Transverse colon (tissue), 4 donors: ENCODE measurements at regions not wholly inside any gene's neighbourhood (a gene's known extent, or its start where the extent isn't known, plus 50 kb on each side); places are given as distances from the start of the nearest gene placed in this dataset.

Experiments
- DNase-seq: peaks from one replicate; pipeline ENCODE4 v3.0.0-alpha.2; 2019
- H3K27ac ChIP-seq, 4 donors: fragments of 200-600 bp; sonication (generic); 2 replicates each; pipeline ENCODE4 v1.5.1; 2016 to 2018; ENCODE audit warnings: inconsistent platforms in 4 of 4
- H3K27me3 ChIP-seq: fragments of 200-600 bp; sonication (generic); 2 replicates; pipeline ENCODE4 v1.5.1; 2017; ENCODE audit warnings: inconsistent platforms
- H3K36me3 ChIP-seq, 4 donors: fragments of 200-600 bp; sonication (generic); 2 replicates each; pipeline ENCODE4 v1.5.1; 2017 to 2019; ENCODE audit warnings: inconsistent platforms in 4 of 4
- H3K4me1 ChIP-seq, 4 donors: fragments of 200-600 bp; sonication (generic); 2 replicates each; pipeline ENCODE4 v1.5.1; 2017 to 2020; ENCODE audit warnings: inconsistent platforms in 4 of 4
- H3K4me3 ChIP-seq, 4 donors: fragments of 200-600 bp; sonication (generic); 1 replicate in 1 of 4; 2 replicates in 3 of 4; pipeline versions ENCODE4 v1.5.1 to v1.6.1; 2017 to 2019; ENCODE audit warnings: inconsistent platforms in 4 of 4
- H3K9me3 ChIP-seq, 2 donors: fragments of 200-600 bp; sonication (generic); 2 replicates each; pipeline ENCODE4 v1.5.1; 2017 to 2019; ENCODE audit warnings: inconsistent platforms in 2 of 2
- EP300 ChIP-seq: sonication (generic); formaldehyde crosslinking; IDR thresholded peaks from one replicate; pipeline ENCODE4 v1.6.1; 2017; ENCODE audit warnings: antibody characterized with exemption, low read depth
- POLR2A ChIP-seq: fragments of 450-650 bp; IDR thresholded peaks from one replicate; pipeline ENCODE4 v1.6.1; 2016; ENCODE audit warnings: antibody characterized with exemption, mild to moderate bottlenecking, moderate library complexity
- POLR2AphosphoS5 ChIP-seq, 3 donors: sonication (generic); formaldehyde crosslinking; IDR thresholded peaks; one replicate each; pipeline ENCODE4 v1.6.1; 2016; ENCODE audit warnings: antibody characterized with exemption in 3 of 3
- WGBS, 2 donors: methylation state at CpG; one replicate each; pipeline ENCODE4 v1.1.5; 2018; ENCODE audit warnings: low coverage in 1 of 2; 5-methylcytosine and 5-hydroxymethylcytosine counted together
- in situ Hi-C, 4 donors: fragments of 200-750 bp; cut with MboI; loops; one replicate each; pipeline versions ENCODE4 v1.15.0 to v1.15.1; 2017; ENCODE audit warnings: low sequenced_read_pairs in 3 of 4, low pct_ligation_motif_present in 1 of 4, low pct_unique_long_range_greater_than_20kb in 1 of 4
- intact Hi-C: fragments of 100-400 bp; cut with DNase I; formaldehyde crosslinking; loops from one replicate; pipeline ENCODE4 v1.15.1; 2023; ENCODE audit warnings: low total_unique reads
- TF ChIP-seq, protein P1 (sequence below), 5 experiments: fragments of 200-600 bp in 3 of 5; fragments of 450-650 bp in 2 of 5; sonication (generic) in 3 of 5; IDR thresholded peaks; 1 replicate in 2 of 5; 2 replicates in 3 of 5; pipeline ENCODE4 v1.5.1; 2016 to 2017; ENCODE audit warnings: antibody characterized with exemption in 5 of 5, inconsistent platforms in 3 of 5, mild to moderate bottlenecking in 2 of 5, moderate library complexity in 1 of 5

DNA sequence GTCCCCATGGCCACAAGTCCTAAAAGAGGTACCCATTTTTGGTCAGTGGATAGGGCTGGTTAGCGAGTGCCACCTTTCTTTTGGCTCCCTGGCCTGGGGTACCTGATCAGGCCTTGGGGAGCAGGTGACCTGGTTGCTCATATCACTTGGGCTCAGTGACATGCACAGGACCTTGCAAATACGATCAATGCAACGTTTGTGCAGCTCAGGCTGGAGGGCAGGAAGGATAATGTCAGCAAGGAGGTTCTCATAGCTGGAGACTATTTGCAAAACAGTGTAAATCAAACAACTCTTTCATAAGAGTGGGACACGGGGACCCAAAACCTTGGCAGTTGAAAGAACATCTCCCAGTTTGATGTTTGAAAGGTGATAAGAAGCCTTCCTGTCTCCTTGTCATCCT, 127.4 kb upstream of the CADM1 start:
- no peak overlapping the region for H3K4me3 ChIP-seq
- H3K27me3 ChIP-seq: peaks cover 12% of the 10 kb centered on the region
- H3K27ac ChIP-seq: no peak overlapping the region
- H3K9me3 ChIP-seq: no peaks in the 10 kb centered on the region
- no peaks in the 10 kb centered on the region for H3K36me3 ChIP-seq
- DNase-seq: no peak
- in situ Hi-C loops (no loop called here), intact Hi-C loops (no loop called here)
- WGBS, 2 donors: 76% methylated on average over 4 of the region's 4 CpGs; no CpG with 5 or more reads in 1 of the 2 donors
- no peaks in the 10 kb centered on the region for H3K4me1 ChIP-seq
- no peak for TF ChIP-seq POLR2AphosphoS5 (IDR thresholded peaks at IDR 0.05)
- no peak for TF ChIP-seq POLR2A
- TF ChIP-seq, protein P1, sequence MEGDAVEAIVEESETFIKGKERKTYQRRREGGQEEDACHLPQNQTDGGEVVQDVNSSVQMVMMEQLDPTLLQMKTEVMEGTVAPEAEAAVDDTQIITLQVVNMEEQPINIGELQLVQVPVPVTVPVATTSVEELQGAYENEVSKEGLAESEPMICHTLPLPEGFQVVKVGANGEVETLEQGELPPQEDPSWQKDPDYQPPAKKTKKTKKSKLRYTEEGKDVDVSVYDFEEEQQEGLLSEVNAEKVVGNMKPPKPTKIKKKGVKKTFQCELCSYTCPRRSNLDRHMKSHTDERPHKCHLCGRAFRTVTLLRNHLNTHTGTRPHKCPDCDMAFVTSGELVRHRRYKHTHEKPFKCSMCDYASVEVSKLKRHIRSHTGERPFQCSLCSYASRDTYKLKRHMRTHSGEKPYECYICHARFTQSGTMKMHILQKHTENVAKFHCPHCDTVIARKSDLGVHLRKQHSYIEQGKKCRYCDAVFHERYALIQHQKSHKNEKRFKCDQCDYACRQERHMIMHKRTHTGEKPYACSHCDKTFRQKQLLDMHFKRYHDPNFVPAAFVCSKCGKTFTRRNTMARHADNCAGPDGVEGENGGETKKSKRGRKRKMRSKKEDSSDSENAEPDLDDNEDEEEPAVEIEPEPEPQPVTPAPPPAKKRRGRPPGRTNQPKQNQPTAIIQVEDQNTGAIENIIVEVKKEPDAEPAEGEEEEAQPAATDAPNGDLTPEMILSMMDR (IDR thresholded peaks at IDR 0.05): no peak

DNA sequence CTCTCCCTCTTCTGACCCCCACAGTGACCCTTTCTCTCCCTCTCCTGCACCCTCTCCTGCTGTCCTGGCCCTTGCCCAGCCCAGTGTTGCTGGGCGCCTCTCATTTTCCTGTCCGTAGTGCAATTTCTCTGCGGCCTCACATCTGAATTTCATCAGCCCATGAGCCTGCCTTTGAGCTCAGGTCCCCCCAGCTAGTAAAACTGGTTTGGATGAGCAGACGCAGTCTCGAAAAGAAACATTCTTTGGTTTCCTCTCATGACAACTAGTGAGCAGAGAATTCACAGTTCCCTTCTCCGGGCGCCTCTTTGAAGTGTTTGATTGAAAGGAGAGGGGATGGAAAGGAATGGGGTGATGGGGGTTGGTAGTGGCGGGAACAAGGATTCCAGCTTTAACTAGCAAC, 126.0 kb upstream of the CADM1 start:
- no peak overlapping the region for H3K27ac ChIP-seq
- in situ Hi-C loops: no loop called here
- peaks cover 12% of the 10 kb centered on the region for H3K27me3 ChIP-seq
- no peak for TF ChIP-seq EP300
- TF ChIP-seq, protein P1 (IDR thresholded peaks at IDR 0.05): no peak
- no peak for TF ChIP-seq POLR2AphosphoS5 (IDR thresholded peaks at IDR 0.05)
- TF ChIP-seq POLR2A: no peak
- intact Hi-C loops: no loop called here
- no peak overlapping the region for H3K4me3 ChIP-seq
- no peak for DNase-seq
- no peaks in the 10 kb centered on the region for H3K4me1 ChIP-seq
- no peaks in the 10 kb centered on the region for H3K36me3 ChIP-seq
- WGBS, 2 donors: 85 to 88% methylated on average over 4 to 8 of the region's 8 CpGs
- no peaks in the 10 kb centered on the region for H3K9me3 ChIP-seq

DNA sequence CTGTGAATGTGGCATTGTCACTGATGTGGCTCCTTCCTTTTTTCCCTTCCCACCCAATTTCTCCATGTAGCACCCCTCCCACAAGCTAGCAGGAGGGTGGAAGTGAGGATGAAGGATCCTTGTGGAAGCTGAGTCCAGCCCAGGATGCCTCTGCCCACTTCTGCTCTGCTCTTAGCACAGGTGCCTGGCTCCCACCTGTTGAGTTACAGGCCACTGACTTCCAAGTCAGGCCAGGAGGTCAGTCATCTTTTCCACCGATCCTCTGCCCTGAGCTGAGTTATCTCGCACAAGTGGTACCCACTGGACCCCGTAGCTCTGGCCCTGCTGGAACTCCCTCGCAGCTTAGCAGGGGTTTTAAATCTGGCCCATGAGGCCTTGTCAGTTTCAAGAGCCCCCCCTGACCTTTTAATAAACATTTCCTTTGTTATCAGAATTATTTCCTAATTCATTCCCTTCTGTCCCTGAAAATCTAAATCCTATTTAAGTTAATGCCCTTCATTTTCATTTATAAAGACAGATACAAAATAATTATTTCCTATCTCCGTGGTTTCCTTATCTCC, 125.3 kb upstream of the CADM1 start:
- intact Hi-C loops: no loop called here
- in situ Hi-C loops: no loop called here
- DNase-seq: no peak
- no peaks in the 10 kb centered on the region for H3K9me3 ChIP-seq
- no peaks in the 10 kb centered on the region for H3K4me1 ChIP-seq
- H3K4me3 ChIP-seq: no peak overlapping the region
- peaks cover 12% of the 10 kb centered on the region for H3K27me3 ChIP-seq
- WGBS, 2 donors: 68 to 80% methylated on average over 2 to 5 of the region's 5 CpGs
- no peak overlapping the region for H3K27ac ChIP-seq
- TF ChIP-seq POLR2AphosphoS5 (IDR thresholded peaks at IDR 0.05) (no peak), EP300 (no peak), POLR2A (no peak)
- TF ChIP-seq, protein P1 (IDR thresholded peaks at IDR 0.05): no peak
- H3K36me3 ChIP-seq: no peaks in the 10 kb centered on the region

DNA sequence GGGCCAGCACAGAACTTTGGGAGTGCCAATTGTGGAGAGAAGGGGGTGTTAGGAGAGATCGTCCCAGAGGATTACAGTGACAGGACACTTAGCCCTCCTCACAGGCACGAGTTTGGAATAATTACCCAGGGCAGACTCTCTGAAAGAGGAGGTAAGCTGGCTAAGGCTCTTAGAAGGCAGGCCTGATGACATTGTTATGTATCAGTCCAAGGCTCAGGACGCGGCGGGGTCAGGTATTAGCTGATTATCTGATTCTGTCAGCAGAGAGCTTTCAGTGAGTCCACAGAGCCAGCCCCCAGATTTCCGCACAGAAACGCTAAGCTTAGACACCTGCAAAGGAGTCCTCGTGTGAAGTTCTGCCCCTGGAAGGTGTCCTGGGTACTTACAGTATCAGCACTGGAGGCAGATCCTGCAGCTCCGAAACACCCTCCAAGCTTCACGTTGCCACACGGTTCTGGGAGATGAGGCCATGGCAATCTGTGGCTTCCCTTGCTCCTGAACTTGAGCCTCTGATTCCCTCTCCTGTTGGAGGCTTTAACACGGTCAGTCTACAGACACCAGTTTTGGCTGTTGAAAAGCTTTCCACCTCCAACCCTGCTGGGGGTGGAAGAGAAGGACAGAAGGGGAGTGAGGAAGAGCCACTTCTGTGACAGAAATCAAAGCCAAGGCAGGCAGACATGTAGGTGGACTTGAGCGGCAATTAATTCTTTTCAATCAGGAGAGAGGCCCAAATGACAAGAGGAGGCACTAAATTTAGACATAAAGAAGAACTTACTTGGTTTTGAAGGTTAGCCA, 123.6 kb upstream of the CADM1 start:
- intact Hi-C loops (no loop called here), in situ Hi-C loops (no loop called here)
- 90 to 100% methylated on average over 2 to 13 of the region's 13 CpGs for WGBS, 2 donors
- no peak for DNase-seq
- no peak for TF ChIP-seq POLR2AphosphoS5 (IDR thresholded peaks at IDR 0.05)
- TF ChIP-seq, protein P1 (IDR thresholded peaks at IDR 0.05): no peak
- no peak for TF ChIP-seq EP300
- TF ChIP-seq POLR2A: no peak
- Histone ChIP-seq H3K27ac (no peak overlapping the region), H3K36me3 (no peaks in the 10 kb centered on the region), H3K4me3 (no peak overlapping the region), H3K27me3 (peaks cover 12% of the 10 kb centered on the region), H3K9me3 (no peaks in the 10 kb centered on the region), H3K4me1 (peaks cover 0 to 7% (median 3%) of the 10 kb centered on the region in 4 donors)
